ENCODE measurements at regions not wholly inside any gene's neighbourhood (a gene's known extent, or its start where the extent isn't known, plus 50 kb on each side); places are given as distances from the start of the nearest gene placed in this dataset.
"Not testable (repeated sequence)": the region's sequence is repeated elsewhere in the genome, so short reads cannot be mapped to it uniquely, and the experiment has no call there.

DNA sequence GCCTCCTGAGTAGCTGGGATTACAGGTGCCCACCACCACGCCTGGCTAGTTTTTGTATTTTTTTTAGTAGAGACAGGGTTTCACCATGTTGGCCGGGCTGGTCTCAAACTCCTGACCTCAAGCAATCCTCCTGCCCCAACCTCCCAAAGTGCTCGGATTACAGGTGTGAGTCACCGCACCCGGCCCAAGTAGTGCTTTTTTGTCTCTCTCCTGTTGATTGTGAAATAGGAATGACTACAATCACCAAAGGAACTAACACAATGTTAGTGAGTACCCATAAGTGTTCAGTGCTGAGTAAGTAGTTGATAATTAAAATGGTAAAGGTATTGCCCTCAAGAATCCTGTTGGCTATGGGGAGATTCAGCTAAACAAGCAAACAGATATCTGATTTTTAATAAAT is 294.1 kb upstream of the LYZL1 start:
- TF ChIP-seq ZNF274 (IDR thresholded peaks at IDR 0.05; ENCODE audit: low read depth, low read length); YY1 (IDR thresholded peaks at IDR 0.05; ENCODE audit: insufficient read depth, insufficient read length): not testable (repeated sequence)
